ENCODE measurements at regions not wholly inside any gene's neighbourhood (a gene's known extent, or its start where the extent isn't known, plus 50 kb on each side); places are given as distances from the start of the nearest gene placed in this dataset.

DNA sequence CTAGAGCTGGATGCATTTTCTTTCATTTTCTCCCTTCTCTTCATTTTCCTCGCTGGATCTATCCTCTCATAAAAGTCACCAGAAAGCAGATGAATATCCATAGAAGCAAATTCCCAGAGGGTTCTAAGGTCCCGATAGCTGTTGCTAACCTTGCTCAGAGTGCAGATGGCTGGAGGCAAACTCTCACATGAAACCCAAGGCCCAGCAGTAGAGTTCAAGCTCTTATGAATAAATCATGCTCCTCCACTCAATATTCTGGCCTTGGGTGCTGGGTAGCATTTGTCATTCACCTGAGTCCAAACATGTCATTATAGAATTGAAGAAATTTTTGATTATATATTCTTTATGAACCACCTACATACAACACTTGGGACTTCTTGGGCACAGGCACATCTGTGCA is 539.7 kb upstream of the MARCKS start:
- DNase-seq (ENCODE audit: low read depth): no peak
- TF ChIP-seq, protein P1, sequence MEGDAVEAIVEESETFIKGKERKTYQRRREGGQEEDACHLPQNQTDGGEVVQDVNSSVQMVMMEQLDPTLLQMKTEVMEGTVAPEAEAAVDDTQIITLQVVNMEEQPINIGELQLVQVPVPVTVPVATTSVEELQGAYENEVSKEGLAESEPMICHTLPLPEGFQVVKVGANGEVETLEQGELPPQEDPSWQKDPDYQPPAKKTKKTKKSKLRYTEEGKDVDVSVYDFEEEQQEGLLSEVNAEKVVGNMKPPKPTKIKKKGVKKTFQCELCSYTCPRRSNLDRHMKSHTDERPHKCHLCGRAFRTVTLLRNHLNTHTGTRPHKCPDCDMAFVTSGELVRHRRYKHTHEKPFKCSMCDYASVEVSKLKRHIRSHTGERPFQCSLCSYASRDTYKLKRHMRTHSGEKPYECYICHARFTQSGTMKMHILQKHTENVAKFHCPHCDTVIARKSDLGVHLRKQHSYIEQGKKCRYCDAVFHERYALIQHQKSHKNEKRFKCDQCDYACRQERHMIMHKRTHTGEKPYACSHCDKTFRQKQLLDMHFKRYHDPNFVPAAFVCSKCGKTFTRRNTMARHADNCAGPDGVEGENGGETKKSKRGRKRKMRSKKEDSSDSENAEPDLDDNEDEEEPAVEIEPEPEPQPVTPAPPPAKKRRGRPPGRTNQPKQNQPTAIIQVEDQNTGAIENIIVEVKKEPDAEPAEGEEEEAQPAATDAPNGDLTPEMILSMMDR (conservative IDR thresholded peaks at IDR 0.05; ENCODE audit: low read depth, low read length): no peak
- no peak overlapping the region for H3K4me3 ChIP-seq (ENCODE audit: low read length)

DNA sequence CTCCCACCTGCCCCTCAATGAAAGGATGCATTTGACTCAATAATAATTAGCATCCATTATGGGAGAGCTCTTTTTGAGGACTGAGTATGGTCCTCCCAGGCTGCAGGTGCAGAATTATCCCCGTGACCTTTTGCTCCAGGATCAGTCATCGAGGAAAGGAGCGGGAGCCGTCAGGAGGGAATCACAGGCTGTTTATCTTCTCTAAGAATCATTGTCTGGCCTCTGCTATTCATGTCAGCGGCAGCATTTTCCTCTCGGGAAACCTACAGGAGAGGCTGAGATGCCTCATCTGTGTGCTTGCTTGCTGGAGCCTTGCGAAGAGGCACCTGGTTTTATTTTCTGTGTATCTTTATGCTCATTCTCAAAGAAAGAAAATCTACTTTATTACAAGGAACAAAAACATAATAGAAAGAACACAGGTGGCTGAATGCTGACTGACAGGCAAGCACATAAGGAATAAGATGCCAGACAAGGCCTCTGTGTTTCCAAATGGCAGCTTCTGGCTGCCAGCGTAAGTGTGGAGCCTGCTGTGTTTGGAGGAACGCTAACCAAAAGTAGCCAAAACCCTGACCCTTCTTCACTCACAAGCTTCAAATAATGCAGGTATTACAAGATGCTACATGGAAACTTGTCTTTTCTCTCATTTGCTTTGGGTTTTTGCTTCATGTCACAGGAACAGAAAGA is 539.1 kb upstream of the MARCKS start:
- DNase-seq (ENCODE audit: low read depth): no peak
- H3K4me3 ChIP-seq (ENCODE audit: low read length): no peak overlapping the region
- TF ChIP-seq, protein P1 (conservative IDR thresholded peaks at IDR 0.05; ENCODE audit: low read depth, low read length): no peak

DNA sequence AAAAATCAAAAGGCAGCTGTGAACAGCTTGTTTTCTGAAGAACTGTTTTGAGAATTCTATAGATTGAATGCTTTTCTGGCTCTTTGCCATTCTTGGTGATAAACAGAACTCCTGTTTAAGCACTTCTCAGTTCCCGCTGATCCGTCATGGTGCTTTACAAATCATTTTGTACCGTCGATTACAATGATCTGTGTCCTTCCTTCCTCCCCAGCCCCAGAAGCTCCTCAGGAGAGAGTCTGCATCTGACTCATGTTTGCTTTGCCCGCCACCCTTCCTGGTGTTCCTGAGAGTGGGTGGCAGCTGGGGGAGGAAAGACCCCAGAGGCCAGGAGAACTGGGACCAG is 538.6 kb upstream of the MARCKS start:
- DNase-seq (ENCODE audit: low read depth): no peak
- TF ChIP-seq, protein P1 (conservative IDR thresholded peaks at IDR 0.05; ENCODE audit: low read depth, low read length): no peak
- no peak overlapping the region for H3K4me3 ChIP-seq (ENCODE audit: low read length)

DNA sequence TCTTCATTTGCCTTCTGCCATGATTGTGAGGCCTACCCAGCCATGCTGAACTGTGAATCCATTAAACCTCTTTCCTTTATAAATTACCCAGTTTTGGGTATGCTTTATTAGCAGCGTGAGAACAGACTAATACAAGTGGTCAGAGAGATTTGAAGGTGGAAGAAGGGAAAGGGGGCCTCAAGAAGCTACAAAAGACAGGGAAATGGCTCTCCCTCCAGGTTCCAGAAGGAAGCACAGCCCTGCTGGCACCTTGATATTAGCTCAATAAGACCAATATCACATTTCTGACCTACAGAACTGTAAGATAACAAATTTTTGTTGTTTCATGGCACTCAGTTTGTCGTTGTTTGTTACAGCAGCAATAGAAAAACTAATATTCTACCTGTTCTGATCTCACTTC is 536.5 kb upstream of the MARCKS start:
- no peak for DNase-seq (ENCODE audit: low read depth)
- TF ChIP-seq, protein P1 (conservative IDR thresholded peaks at IDR 0.05; ENCODE audit: low read depth, low read length): no peak
- H3K4me3 ChIP-seq (ENCODE audit: low read length): no peak overlapping the region

DNA sequence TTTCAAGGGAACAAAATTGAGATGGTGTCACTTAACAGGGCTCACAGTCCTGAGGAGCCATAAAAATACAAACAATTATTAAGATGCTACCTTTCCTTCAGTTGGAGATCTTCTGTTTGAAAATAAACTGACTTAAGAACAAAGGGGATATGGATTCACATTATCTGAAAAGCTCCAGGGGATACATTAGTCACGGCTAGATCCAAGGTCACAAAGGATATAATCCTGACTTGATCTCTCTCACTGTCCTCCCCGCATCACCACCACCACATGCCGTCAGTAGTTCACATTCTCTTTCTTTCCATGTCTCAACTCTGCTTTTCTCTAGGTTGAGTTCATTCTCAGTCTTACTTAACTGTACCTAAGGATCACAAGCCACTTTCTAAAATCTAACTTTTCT is 530.4 kb upstream of the MARCKS start:
- no peak overlapping the region for H3K4me3 ChIP-seq (ENCODE audit: low read length)
- TF ChIP-seq, protein P1 (conservative IDR thresholded peaks at IDR 0.05; ENCODE audit: low read depth, low read length): no peak
- DNase-seq (ENCODE audit: low read depth): no peak

DNA sequence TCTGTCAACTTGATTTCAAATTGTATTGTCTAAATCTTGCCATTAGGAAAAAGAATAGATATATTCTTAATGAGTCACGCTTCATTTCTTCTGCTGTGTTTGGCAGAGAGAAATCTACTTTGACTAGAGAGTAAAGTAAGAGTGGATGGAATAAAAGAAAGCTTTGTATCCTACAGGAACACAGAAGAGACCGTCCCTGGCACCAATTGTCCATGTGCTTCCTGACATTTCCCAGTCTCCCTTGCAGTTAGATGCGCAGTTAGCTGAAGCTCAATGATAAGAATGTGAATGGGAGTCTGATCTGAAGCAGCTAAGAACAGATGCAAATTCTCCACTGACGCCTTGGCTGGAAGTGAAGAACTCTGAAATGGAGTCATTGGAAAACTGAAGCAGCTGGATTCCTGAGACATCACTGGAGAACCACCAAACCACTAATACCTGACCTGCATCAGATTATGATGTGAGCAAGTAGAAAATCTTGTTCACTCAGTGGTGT is 528.2 kb upstream of the MARCKS start:
- no peak for DNase-seq (ENCODE audit: low read depth)
- no peak overlapping the region for H3K4me3 ChIP-seq (ENCODE audit: low read length)
- TF ChIP-seq, protein P1 (conservative IDR thresholded peaks at IDR 0.05; ENCODE audit: low read depth, low read length): no peak

DNA sequence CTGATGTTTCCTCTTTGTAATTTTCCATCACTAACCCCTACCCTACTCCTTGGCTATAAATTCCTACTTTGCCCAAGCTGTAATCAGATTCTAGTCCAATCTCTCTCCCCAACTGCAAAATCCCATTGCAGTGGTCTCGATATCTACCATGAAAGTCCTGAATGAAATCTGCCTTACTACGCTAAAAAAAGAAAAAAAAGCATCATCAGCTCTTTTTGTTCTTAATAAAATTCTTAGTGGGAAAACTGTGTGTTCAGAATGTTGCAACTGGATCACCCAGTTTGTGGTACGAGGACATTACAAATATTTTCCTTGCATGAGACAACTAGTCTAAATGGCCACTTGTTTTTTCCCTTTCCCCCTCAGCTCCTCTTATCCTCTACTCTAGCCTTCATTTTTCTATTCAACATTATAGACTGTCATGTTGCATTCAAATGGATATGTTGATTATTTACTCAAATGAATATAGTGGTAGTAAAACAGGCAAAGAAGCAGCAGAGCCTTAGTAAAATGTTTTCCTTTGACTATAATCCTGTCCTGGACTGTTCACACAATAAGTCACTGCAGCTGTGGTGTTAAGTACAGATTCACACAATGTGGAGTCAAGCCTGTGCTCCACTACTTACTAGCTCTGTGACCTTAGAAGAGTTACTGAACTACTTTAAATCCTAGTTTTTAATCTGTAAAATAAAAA is 527.1 kb upstream of the MARCKS start:
- no peak overlapping the region for H3K4me3 ChIP-seq (ENCODE audit: low read length)
- DNase-seq (ENCODE audit: low read depth): no peak
- TF ChIP-seq, protein P1 (conservative IDR thresholded peaks at IDR 0.05; ENCODE audit: low read depth, low read length): no peak

Measured in retinal pigment epithelial cell (primary cell).